NOMO-1 (cell line): ENCODE measurements at regions not wholly inside any gene's neighbourhood (a gene's known extent, or its start where the extent isn't known, plus 50 kb on each side); places are given as distances from the start of the nearest gene placed in this dataset.
A peak's percentile ranks its signal among the peaks of the same experiment; 100 is the strongest.

Source experiments
- DNase-seq, 2 experiments: peaks; one replicate each; lab custom pipeline; 2025; ENCODE audit not compliant: unreplicated experiment in 2 of 2; lab: John Stamatoyannopoulos, UW

GRCh38 chr1:222114536-222115156 is 372.8 kb upstream of the DUSP10 start:
- no peak for DNase-seq

DNA sequence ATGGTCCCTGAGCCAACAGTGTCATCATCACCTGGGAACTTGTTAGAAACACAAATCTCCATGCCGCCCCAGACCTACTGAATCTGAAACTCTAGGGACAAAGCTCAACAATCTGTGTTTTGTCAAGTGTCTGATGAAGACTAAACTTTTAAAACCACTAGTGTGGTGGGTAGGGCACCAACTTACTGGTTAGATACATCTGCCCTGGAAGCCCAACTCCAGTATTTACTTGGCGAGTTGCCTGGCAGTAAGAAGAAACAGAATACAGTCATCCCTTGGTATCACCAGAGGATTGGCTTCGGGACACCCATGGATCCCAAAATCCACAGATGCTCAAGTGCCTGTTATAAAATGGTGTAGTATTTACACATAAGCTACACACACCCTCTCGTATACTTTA is 367.9 kb upstream of the DUSP10 start:
- DNase-seq = no peak

DNA sequence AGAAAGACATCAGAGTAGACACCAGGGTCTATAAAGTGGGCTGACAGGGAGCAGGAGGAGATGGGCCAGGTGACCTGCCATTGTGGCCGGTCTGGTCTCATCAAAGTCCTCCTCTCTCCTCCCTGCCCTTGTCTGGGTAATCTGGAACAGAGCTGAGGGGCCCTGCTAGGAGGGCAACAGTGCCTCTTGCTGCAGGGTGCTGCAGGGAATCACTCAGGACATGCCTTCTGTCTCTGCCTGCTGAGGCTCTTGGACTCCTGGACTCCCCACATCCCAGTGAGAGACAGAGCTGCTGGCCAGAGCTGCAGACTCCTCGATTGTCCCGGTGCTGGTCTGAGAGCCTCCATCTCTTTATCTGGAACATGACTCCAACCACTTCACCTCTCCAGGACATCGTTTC is 366.1 kb upstream of the DUSP10 start:
- no peak for DNase-seq

GRCh38 chr1:222107267-222107666 is 365.4 kb upstream of the DUSP10 start:
- no peak for DNase-seq

GRCh38 chr1:222106377-222106776 is 364.5 kb upstream of the DUSP10 start:
- DNase-seq = no peak

DNA sequence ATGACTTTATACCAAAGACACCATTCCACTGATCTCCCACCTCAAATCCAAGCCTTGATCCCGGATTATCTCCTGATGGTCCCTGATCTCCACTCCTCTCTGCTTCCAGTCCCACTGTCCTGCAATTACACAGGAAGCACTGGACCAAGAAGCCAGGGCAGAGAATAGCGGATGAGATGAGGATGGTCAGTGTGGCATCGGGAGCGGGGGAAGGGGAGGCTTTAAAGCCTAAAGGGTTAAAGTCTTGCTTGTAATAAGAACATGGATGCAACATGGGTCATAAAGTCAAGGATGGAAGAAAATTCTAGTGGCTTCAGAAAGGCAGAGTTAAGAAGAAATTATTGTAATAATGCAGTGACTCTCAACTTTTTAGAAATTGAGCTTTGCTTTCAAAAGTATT is 364.0 kb upstream of the DUSP10 start:
- DNase-seq = no peak

DNA sequence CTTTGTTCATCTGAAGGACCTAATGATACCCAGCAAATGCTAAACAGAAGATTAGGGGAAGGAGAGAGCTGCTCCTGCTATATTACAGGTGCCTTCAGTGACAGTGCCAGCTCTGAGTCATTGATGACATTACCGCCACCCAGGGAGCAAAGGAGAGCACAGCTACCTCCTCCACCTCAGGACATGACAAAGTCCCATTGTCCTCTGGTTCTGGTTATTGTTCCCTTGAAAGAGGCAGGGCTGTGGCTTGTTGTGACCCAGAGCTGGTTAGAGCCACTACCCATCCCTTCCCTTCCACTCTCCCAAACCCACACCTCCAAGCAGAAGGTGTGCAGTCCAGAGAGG is 363.5 kb upstream of the DUSP10 start:
- no peak for DNase-seq

GRCh38 chr1:222104694-222105392 is 363.0 kb upstream of the DUSP10 start:
- DNase-seq = no peak

GRCh38 chr1:222104097-222104496 is 362.2 kb upstream of the DUSP10 start:
- DNase-seq = no peak

GRCh38 chr1:222099746-222100145 is 357.9 kb upstream of the DUSP10 start:
- no peak for DNase-seq

DNA sequence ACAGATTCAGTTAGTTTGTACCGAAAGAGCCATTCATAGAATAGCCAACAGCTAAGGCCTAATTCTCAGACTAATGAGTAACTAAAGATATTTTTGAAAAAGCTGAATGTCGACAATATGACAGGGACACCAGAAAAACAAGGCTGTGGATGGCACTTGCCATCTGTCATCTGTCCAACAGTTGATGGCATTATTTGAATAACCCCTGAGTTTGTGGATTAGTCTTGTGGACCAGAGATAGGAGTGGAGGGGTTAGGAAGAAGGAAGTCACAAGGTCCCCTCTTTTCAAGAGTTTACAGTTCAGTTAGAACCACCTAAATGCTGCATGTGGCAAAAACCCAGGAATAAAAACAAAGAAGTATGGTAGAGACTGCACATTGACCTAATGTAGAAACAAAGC is 356.5 kb upstream of the DUSP10 start:
- no peak for DNase-seq

DNA sequence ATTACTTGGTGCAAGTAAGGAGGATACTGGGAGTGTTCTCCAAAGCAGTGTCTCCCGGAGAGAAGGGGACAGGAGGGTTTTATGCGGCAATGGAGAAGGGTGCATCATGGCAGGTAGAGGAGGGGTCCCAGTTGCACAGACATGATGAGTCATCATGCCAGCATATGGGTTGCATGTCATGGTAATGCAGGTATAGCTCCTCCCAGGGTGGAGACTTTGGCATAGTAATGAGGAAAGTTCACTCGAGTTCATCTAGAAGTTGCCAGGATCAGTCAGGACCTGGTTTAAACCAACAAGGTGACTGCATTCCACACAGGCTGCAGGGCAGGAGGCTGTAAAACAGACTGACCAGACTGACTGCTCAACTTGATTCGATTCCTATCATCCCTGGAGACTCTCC is 355.7 kb upstream of the DUSP10 start:
- no peak for DNase-seq

DNA sequence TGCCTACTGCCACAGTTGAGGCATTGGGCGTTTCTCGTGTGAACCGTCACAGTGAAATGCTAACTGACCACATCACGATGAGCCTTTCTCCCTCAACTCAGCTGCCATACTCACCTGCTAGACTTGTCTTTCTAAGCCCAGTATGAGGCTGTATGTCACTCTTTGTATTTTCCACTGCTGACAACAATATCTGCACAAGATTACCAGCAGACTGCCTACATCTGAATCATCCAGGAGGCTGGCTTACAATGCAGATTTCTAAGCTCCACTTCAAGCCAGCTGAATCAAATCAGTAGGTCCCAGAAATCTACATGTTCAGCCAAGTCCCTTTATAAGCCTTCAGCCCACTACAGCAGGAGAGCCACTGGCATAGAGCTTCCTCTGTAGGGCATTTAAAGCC is 355.0 kb upstream of the DUSP10 start:
- no peak for DNase-seq

- DNase-seq = no peak
Measured at GRCh38 chr1:222096476-222096772, 354.5 kb upstream of the DUSP10 start.

DNA sequence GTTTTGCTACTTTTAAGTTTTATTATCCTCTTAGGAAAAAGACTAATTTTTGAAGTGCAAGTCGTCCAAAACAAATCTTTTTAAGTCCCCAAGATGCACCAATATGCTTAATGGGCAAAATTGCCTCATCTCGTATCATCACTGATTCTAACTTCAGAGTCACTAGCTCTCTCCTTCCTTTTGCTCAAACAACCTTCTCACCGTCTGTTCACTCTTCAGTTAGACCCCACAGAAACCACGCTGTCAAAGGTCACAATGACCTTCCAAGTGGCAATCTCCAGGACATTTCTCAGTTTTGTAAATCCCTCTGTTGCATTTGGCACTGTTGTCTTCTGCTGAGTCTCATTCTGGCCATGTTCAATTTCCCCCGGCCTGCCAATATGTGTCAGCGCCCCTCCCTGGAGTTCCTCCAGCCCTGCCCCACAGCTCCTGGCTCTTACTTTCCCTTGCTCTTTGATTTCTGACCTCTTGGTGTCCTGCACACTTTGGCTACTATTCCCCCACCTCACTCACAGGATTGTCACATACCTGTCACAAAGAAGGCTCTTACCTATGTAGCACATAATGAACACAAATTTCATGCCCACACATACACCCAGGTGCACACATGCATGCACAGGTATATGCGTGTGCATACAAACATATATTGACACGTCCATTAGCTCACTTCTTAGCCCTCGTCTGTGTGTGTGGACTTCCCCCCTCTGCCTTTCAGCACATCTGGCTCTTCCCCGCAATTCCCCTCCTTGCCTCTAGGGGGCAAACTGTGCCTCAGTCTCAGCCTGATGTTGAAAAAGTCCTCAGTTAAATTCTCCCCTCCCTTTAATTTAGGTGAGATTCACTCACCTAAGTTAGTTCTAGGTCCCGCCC is 354.0 kb upstream of the DUSP10 start:
- peak; percentile 19 to 46 for DNase-seq

GRCh38 chr1:222093518-222093917 is 351.6 kb upstream of the DUSP10 start:
- DNase-seq = no peak

- DNase-seq = no peak
Measured at GRCh38 chr1:222090103-222090502, 348.2 kb upstream of the DUSP10 start.

GRCh38 chr1:222087221-222087920 is 345.5 kb upstream of the DUSP10 start:
- no peak for DNase-seq

DNA sequence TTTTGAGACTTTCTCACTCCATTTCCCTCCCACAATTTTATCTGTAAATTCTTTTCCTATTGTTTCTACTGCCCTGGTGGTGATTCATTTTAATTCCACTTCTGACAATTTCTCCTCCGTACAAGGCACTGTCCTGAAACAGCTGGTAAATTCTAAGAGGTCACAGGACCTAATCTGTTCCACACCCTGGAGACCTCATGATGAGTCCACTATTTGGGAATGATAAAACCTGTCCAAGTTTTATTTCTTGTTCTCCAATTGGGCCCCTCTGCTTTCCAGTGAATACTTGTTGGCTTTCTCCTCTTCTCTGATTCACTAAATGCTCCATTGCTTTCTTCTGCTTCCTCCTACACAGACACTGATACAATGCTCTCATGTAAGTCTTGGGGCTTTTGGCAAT is 343.1 kb upstream of the DUSP10 start:
- no peak for DNase-seq

GRCh38 chr1:222084048-222084447 is 342.2 kb upstream of the DUSP10 start:
- DNase-seq = no peak

- DNase-seq = no peak
Measured at GRCh38 chr1:222081859-222082258, 340.0 kb upstream of the DUSP10 start.

- DNase-seq = no peak
Measured at GRCh38 chr1:222079566-222079965, 337.7 kb upstream of the DUSP10 start.
